H9 (cell line): ENCODE measurements at regions not wholly inside any gene's neighbourhood (a gene's known extent, or its start where the extent isn't known, plus 50 kb on each side); places are given as distances from the start of the nearest gene placed in this dataset.

ENCODE experiments used
- DNase-seq: peaks from one replicate; pipeline ENCODE4 v3.0.0-alpha.2; 2017
- H2AFZ ChIP-seq: one replicate; pipeline ENCODE4 v1.6.1; 2013; ENCODE audit warnings: mild to moderate bottlenecking, low read length, control low read depth, moderate library complexity
- H2AK5ac ChIP-seq: 2 replicates; pipeline ENCODE4 v1.6.1; 2013; ENCODE audit warnings: low read length, control low read depth, mixed read lengths; ENCODE audit not compliant: insufficient read length
- H2BK120ac ChIP-seq: one replicate; pipeline ENCODE4 v1.6.1; 2013; ENCODE audit warnings: low read depth, mild to moderate bottlenecking, low read length, control low read depth, inconsistent platforms; ENCODE audit not compliant: poor library complexity, severe bottlenecking
- H2BK12ac ChIP-seq: 2 replicates; pipeline ENCODE4 v1.6.1; 2013; ENCODE audit warnings: low read length, control low read depth, mixed read lengths, low read depth; ENCODE audit not compliant: insufficient read length
- H2BK15ac ChIP-seq: 2 replicates; pipeline ENCODE4 v1.6.1; 2013; ENCODE audit warnings: low read depth, low read length, control low read depth
- H2BK20ac ChIP-seq: one replicate; pipeline ENCODE4 v1.6.1; 2013; ENCODE audit warnings: low read depth, mild to moderate bottlenecking, low read length, control low read depth, inconsistent platforms; ENCODE audit not compliant: poor library complexity, severe bottlenecking
- H2BK5ac ChIP-seq: 2 replicates; pipeline ENCODE4 v1.6.1; 2013; ENCODE audit warnings: low read length, control low read depth, mixed read lengths; ENCODE audit not compliant: insufficient read length
- H3K14ac ChIP-seq: 2 replicates; pipeline ENCODE4 v1.6.1; 2013; ENCODE audit warnings: low read length, control low read depth; ENCODE audit not compliant: insufficient read depth
- H3K18ac ChIP-seq: 2 replicates; pipeline ENCODE4 v1.6.1; 2013; ENCODE audit warnings: low read depth, mild to moderate bottlenecking, mixed read lengths, low read length, control low read depth; ENCODE audit not compliant: insufficient read length
- H3K23ac ChIP-seq: 2 replicates; pipeline ENCODE4 v1.6.1; 2013; ENCODE audit warnings: low read length, control low read depth, mixed read lengths, low read depth; ENCODE audit not compliant: insufficient read length
- H3K23me2 ChIP-seq: 2 replicates; pipeline ENCODE4 v1.6.1; 2013; ENCODE audit warnings: low read depth, mild to moderate bottlenecking, mixed read lengths, low read length, control low read depth; ENCODE audit not compliant: insufficient read length, poor library complexity, severe bottlenecking
- H3K27ac ChIP-seq: 2 replicates; pipeline ENCODE4 v1.5.1; 2013; ENCODE audit warnings: low read length, control low read depth, mixed read lengths, low read depth; ENCODE audit not compliant: insufficient read length
- H3K27me3 ChIP-seq: 2 replicates; pipeline ENCODE4 v1.6.1; 2013; ENCODE audit warnings: low read length, control low read depth, inconsistent platforms; ENCODE audit not compliant: insufficient read depth
- H3K4ac ChIP-seq: 2 replicates; pipeline ENCODE4 v1.6.1; 2013; ENCODE audit warnings: low read depth, mild to moderate bottlenecking, control low read depth, inconsistent platforms, low read length, moderate library complexity
- H3K4me1 ChIP-seq: 2 replicates; pipeline ENCODE4 v1.6.1; 2013; ENCODE audit warnings: low read length, control low read depth, inconsistent platforms; ENCODE audit not compliant: insufficient read depth
- H3K4me2 ChIP-seq: 2 replicates; pipeline ENCODE4 v1.6.1; 2013; ENCODE audit warnings: low read length, control low read depth, mixed read lengths; ENCODE audit not compliant: insufficient read length, insufficient read depth
- H3K56ac ChIP-seq: 2 replicates; pipeline ENCODE4 v1.6.1; 2013; ENCODE audit warnings: low read depth, mild to moderate bottlenecking, mixed read lengths, low read length, control low read depth; ENCODE audit not compliant: insufficient read length
- H3K79me1 ChIP-seq: 2 replicates; pipeline ENCODE4 v1.6.1; 2013; ENCODE audit warnings: low read depth, mild to moderate bottlenecking, moderate library complexity, low read length, control low read depth, inconsistent platforms; ENCODE audit not compliant: insufficient read depth, poor library complexity, severe bottlenecking
- H3K79me2 ChIP-seq: 2 replicates; pipeline ENCODE4 v1.6.1; 2013; ENCODE audit warnings: low read length, control low read depth, inconsistent platforms; ENCODE audit not compliant: insufficient read depth
- H3K9ac ChIP-seq: 2 replicates; pipeline ENCODE4 v1.6.1; 2013; ENCODE audit warnings: low read length, control low read depth, mixed read lengths; ENCODE audit not compliant: insufficient read length; ENCODE audit errors: extremely low read depth
- H3K9me3 ChIP-seq: one replicate; pipeline ENCODE4 v1.6.1; 2013; ENCODE audit warnings: low read depth, low read length, inconsistent platforms; ENCODE audit not compliant: control insufficient read depth
- H3T11ph ChIP-seq: one replicate; pipeline ENCODE4 v1.6.1; 2013; ENCODE audit warnings: mild to moderate bottlenecking, low read length, control low read depth, inconsistent platforms
- H4K20me1 ChIP-seq: one replicate; pipeline ENCODE4 v1.6.1; 2013; ENCODE audit not compliant: control insufficient read depth, insufficient read length, insufficient read depth
- H4K5ac ChIP-seq: 2 replicates; pipeline ENCODE4 v1.6.1; 2013; ENCODE audit warnings: low read depth, mild to moderate bottlenecking, mixed read lengths, low read length, control low read depth; ENCODE audit not compliant: insufficient read length
- H4K8ac ChIP-seq: replicated peaks from 2 replicates; pipeline ENCODE4 v1.6.1; 2013; ENCODE audit warnings: low read length, control low read depth, mixed read lengths, low read depth; ENCODE audit not compliant: insufficient read length
- H4K91ac ChIP-seq: 2 replicates; pipeline ENCODE4 v1.6.1; 2013; ENCODE audit warnings: low read depth, mild to moderate bottlenecking, moderate library complexity, mixed read lengths, low read length, control low read depth; ENCODE audit not compliant: insufficient read length
- H3K27ac Mint-ChIP-seq, 3 experiments: 2 replicates in 2 of 3; 3 replicates in 1 of 3; pipeline ENCODE4 v1.8.0; 2020 to 2021; ENCODE audit warnings: mixed read lengths in 3 of 3, mild to moderate bottlenecking in 1 of 3, moderate library complexity in 1 of 3
- H3K27me3 Mint-ChIP-seq: 2 replicates; pipeline ENCODE4 v1.8.0; 2021; ENCODE audit warnings: low read depth, mild to moderate bottlenecking, moderate library complexity, mixed read lengths
- H3K36me3 Mint-ChIP-seq, 3 experiments: 2 replicates in 2 of 3; 3 replicates in 1 of 3; pipeline ENCODE4 v1.8.0; 2020 to 2021; ENCODE audit warnings: low read depth in 3 of 3, mixed read lengths in 3 of 3; ENCODE audit not compliant: insufficient read depth in 1 of 3
- H3K4me1 Mint-ChIP-seq, 2 experiments: 2 replicates each; pipeline ENCODE4 v1.8.0; 2020; ENCODE audit warnings: mixed read lengths in 2 of 2
- H3K4me3 Mint-ChIP-seq, 2 experiments: 2 replicates in 1 of 2; 3 replicates in 1 of 2; pipeline ENCODE4 v1.8.0; 2020 to 2021; ENCODE audit warnings: mild to moderate bottlenecking in 2 of 2, mixed read lengths in 2 of 2, moderate library complexity in 1 of 2
- H3K9me3 Mint-ChIP-seq, 2 experiments: 2 replicates in 1 of 2; 3 replicates in 1 of 2; pipeline ENCODE4 v1.8.0; 2020; ENCODE audit warnings: mild to moderate bottlenecking in 2 of 2, mixed read lengths in 2 of 2, moderate library complexity in 1 of 2
- CTCF ChIP-seq: fragments of 200-600 bp; sonication (generic); conservative IDR thresholded peaks from 3 replicates; pipeline ENCODE4 v1.8.0; 2021; ENCODE audit warnings: antibody characterized with exemption, mild to moderate bottlenecking
- WGBS: extraction: QIAGEN DNeasy Blood & Tissue Kit; methylation state at CpG from one replicate; pipeline ENCODE4 v1.1.7; 2013; ENCODE audit warnings: missing lambda C conversion rate, low lambda C conversion rate, mixed read lengths; ENCODE audit not compliant: insufficient read length; ENCODE audit errors: extremely low coverage; 5-methylcytosine and 5-hydroxymethylcytosine counted together

- Histone ChIP-seq H3K79me2 (no peaks in the 10 kb centered on the region), H3K27me3 (no peaks in the 10 kb centered on the region), H4K20me1 (no peaks in the 10 kb centered on the region)
Observed at GRCh38 chr7:84546403-84546802, 351.8 kb upstream of the SEMA3A start.

More at GRCh38 chr7:84546403-84546802, 351.8 kb upstream of the SEMA3A start:
- no CpG with 5 or more reads among the region's 12 CpGs for whole genome bisulfite sequencing
- no peaks in the 10 kb centered on the region for H3K23me2 ChIP-seq
- no peak overlapping the region for H2BK120ac ChIP-seq
- Mint-ChIP-seq H3K4me3 (no peak overlapping the region), H3K27me3 (no peaks in the 10 kb centered on the region), H3K9me3 (no peaks in the 10 kb centered on the region), H3K36me3 (no peaks in the 10 kb centered on the region), H3K27ac (peak overlapping the region in 2 of 3 experiments; percentile 51 to 89; a peak in 3 of 7 replicates), H3K4me1 (peaks cover 20 to 25% of the 10 kb centered on the region in 2 experiments)
- no peak overlapping the region for H3K27ac ChIP-seq
- no peak overlapping the region for H2AK5ac ChIP-seq
- no peak overlapping the region for H3K56ac ChIP-seq
- H3T11ph ChIP-seq: no peak overlapping the region
- H4K5ac ChIP-seq: no peak overlapping the region
- no peak overlapping the region for H4K8ac ChIP-seq
- H3K9ac ChIP-seq: no peak overlapping the region
- H3K9me3 ChIP-seq: no peaks in the 10 kb centered on the region
- no peak overlapping the region for H3K4me2 ChIP-seq
- no peak overlapping the region for H2AFZ ChIP-seq
- peak; percentile 48 for DNase-seq
- no peaks in the 10 kb centered on the region for H3K79me1 ChIP-seq
- H2BK12ac ChIP-seq: no peak overlapping the region
- H4K91ac ChIP-seq: no peak overlapping the region
- H2BK5ac ChIP-seq: no peak overlapping the region
- no peaks in the 10 kb centered on the region for H3K4me1 ChIP-seq
- H3K23ac ChIP-seq: no peak overlapping the region
- TF ChIP-seq CTCF: peak; percentile 10; the same call in 2 of the 3 replicates
- H3K14ac ChIP-seq: no peak overlapping the region
- H3K4ac ChIP-seq: no peak overlapping the region
- H2BK15ac ChIP-seq: no peak overlapping the region
- H3K18ac ChIP-seq: no peak overlapping the region
- H2BK20ac ChIP-seq: no peak overlapping the region
